ENCODE measurements at regions not wholly inside any gene's neighbourhood (a gene's known extent, or its start where the extent isn't known, plus 50 kb on each side); places are given as distances from the start of the nearest gene placed in this dataset.
A peak's percentile ranks its signal among the peaks of the same experiment; 100 is the strongest.

DNA sequence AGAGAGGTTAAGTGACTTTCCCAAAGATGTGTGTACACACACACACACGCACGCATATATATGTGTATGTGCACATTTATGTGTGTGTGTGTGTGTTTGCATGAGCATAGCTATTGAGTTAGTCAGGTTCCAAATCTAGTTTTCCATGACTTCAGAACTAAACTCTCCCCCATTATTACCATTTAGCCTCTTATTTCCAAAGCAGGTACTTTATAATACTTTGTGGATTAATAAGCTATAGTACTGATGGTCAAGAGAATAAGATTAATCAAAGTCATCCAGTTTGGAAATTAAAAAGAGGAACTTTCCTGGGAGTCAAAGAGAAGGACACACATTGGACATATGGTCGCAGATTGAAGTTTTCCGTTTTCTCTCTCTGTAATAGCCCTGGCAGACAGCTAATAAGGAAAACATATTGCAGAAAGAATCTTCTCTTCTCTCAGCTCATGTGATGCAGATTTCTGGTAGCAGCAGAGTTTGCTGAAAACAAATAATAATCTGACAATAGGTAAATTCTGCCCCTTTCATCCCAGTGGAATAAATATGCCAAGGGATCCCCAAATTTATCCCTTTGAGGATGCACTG lies 410.9 kb upstream of the TCF4 start:
- H3K27ac ChIP-seq (replicated peaks in 1 of 4) = no peak overlapping the region
- 88% methylated on average over 4 of the region's 4 CpGs for WGBS
- DNase-seq (ENCODE audit: extremely low spot score) = no peak
- no peaks in the 10 kb centered on the region for H3K9me3 ChIP-seq
- intact Hi-C loops (cut with DNase I) = no loop called here
- no peak overlapping the region for H3K4me3 ChIP-seq
- peaks cover 13 to 22% (median 17%) of the 10 kb centered on the region in 4 donors for H3K4me1 ChIP-seq
- no peaks in the 10 kb centered on the region for H3K27me3 ChIP-seq
- TF ChIP-seq CTCF (IDR thresholded peaks at IDR 0.05) (no peak), POLR2A (IDR thresholded peaks at IDR 0.05; ENCODE audit: low read depth) (no peak), EP300 (IDR thresholded peaks at IDR 0.05) (no peak), POLR2AphosphoS5 (IDR thresholded peaks at IDR 0.05) (no peak)
- no peaks in the 10 kb centered on the region for H3K36me3 ChIP-seq

GRCh38 chr18:55998071-55998522 lies 410.1 kb upstream of the TCF4 start:
- H3K27ac ChIP-seq (replicated peaks in 1 of 4) = peak overlapping the region in 1 of 4 donors; percentile 8
- TF ChIP-seq EP300 (IDR thresholded peaks at IDR 0.05) (no peak), CTCF (IDR thresholded peaks at IDR 0.05) (no peak), POLR2AphosphoS5 (IDR thresholded peaks at IDR 0.05) (no peak), POLR2A (IDR thresholded peaks at IDR 0.05; ENCODE audit: low read depth) (no peak)
- DNase-seq (ENCODE audit: extremely low spot score) = no peak
- no peaks in the 10 kb centered on the region for H3K27me3 ChIP-seq
- H3K9me3 ChIP-seq = no peaks in the 10 kb centered on the region
- peak overlapping the region; percentile 16 to 18 (median 18) for H3K4me3 ChIP-seq
- peaks cover 13 to 22% (median 17%) of the 10 kb centered on the region in 4 donors for H3K4me1 ChIP-seq
- intact Hi-C loops (cut with DNase I) = no loop called here
- H3K36me3 ChIP-seq = no peaks in the 10 kb centered on the region
- 64% methylated on average over 10 of the region's 11 CpGs for whole genome bisulfite sequencing

- intact Hi-C loops (cut with DNase I) = no loop called here
- Histone ChIP-seq H3K4me3 (no peak overlapping the region), H3K27me3 (no peaks in the 10 kb centered on the region), H3K4me1 (peaks cover 13 to 22% (median 17%) of the 10 kb centered on the region in 4 donors), H3K36me3 (no peaks in the 10 kb centered on the region), H3K27ac (replicated peaks in 1 of 4) (no peak overlapping the region), H3K9me3 (no peaks in the 10 kb centered on the region)
- TF ChIP-seq POLR2AphosphoS5 (IDR thresholded peaks at IDR 0.05) (no peak), POLR2A (IDR thresholded peaks at IDR 0.05; ENCODE audit: low read depth) (no peak), EP300 (IDR thresholded peaks at IDR 0.05) (no peak), CTCF (IDR thresholded peaks at IDR 0.05) (no peak)
- 63% methylated on average over 6 of the region's 6 CpGs for WGBS
- no peak for DNase-seq (ENCODE audit: extremely low spot score)
Observed at GRCh38 chr18:55997151-55997561, 409.2 kb upstream of the TCF4 start.

DNA sequence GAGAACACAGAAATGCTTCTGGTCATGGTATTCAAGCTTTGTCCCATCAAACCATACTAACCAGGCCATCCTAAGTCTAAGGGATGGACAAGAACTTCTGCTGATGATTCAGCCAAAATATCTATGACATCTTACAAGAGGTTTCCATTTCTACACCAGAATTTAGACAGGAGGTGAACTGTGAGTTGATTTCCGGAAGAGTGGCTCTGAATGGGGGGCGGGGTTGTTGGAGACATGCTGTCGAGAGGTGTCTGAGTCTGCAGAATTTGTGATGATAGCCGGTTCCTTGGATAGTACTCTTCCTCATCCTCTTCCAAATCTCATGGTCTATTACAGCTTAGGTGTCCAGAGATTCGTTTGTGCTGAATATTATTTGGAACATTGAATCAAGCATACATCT lies 408.7 kb upstream of the TCF4 start:
- Histone ChIP-seq H3K27me3 (no peaks in the 10 kb centered on the region), H3K4me3 (no peak overlapping the region), H3K27ac (replicated peaks in 1 of 4) (no peak overlapping the region), H3K4me1 (peaks cover 13 to 22% (median 17%) of the 10 kb centered on the region in 4 donors), H3K36me3 (no peaks in the 10 kb centered on the region), H3K9me3 (no peaks in the 10 kb centered on the region)
- 86% methylated on average over 5 of the region's 5 CpGs for WGBS
- intact Hi-C loops (cut with DNase I) = no loop called here
- DNase-seq (ENCODE audit: extremely low spot score) = no peak
- TF ChIP-seq POLR2A (IDR thresholded peaks at IDR 0.05; ENCODE audit: low read depth) (no peak), POLR2AphosphoS5 (IDR thresholded peaks at IDR 0.05) (no peak), EP300 (IDR thresholded peaks at IDR 0.05) (no peak), CTCF (IDR thresholded peaks at IDR 0.05) (no peak)

GRCh38 chr18:55990186-55990585 lies 402.2 kb upstream of the TCF4 start:
- Histone ChIP-seq H3K36me3 (no peaks in the 10 kb centered on the region), H3K27me3 (no peaks in the 10 kb centered on the region), H3K4me1 (peaks cover 0 to 11% (median 5%) of the 10 kb centered on the region in 4 donors), H3K27ac (replicated peaks in 1 of 4) (no peak overlapping the region), H3K9me3 (no peaks in the 10 kb centered on the region), H3K4me3 (no peak overlapping the region)
- intact Hi-C loops (cut with DNase I) = no loop called here
- 97% methylated on average over 2 of the region's 2 CpGs for whole genome bisulfite sequencing
- DNase-seq (ENCODE audit: extremely low spot score) = no peak
- TF ChIP-seq EP300 (IDR thresholded peaks at IDR 0.05) (no peak), POLR2AphosphoS5 (IDR thresholded peaks at IDR 0.05) (no peak), CTCF (IDR thresholded peaks at IDR 0.05) (no peak), POLR2A (IDR thresholded peaks at IDR 0.05; ENCODE audit: low read depth) (no peak)
